SK-N-SH treated with all-trans-retinoic acid at 6 μM for 48 hours (cell line): ENCODE measurements at regions not wholly inside any gene's neighbourhood (a gene's known extent, or its start where the extent isn't known, plus 50 kb on each side); places are given as distances from the start of the nearest gene placed in this dataset.

Source experiments
- ATAC-seq: fragments of 200-7000 bp; cut with Tn5 transposase; 3 replicates; pipeline ENCODE4 v1.9.1; 2020; ENCODE audit warnings: mild to moderate bottlenecking, moderate library complexity
- ARNTL ChIP-seq: fragments of 450-650 bp; formaldehyde crosslinking; IDR thresholded peaks from 2 replicates; pipeline ENCODE4 v1.5.0; 2020; ENCODE audit warnings: low read depth, mild to moderate bottlenecking, moderate library complexity, borderline replicate concordance
- BACH2 ChIP-seq: fragments of 250-450 bp; sonication (Bioruptor Pico); IDR thresholded peaks from 2 replicates; pipeline ENCODE4 v1.9.0; 2021; ENCODE audit warnings: mild to moderate bottlenecking, borderline replicate concordance
- CSRNP3 ChIP-seq: fragments of 250-450 bp; sonication (Bioruptor Pico); IDR thresholded peaks from 2 replicates; pipeline ENCODE4 v1.5.1; 2021; ENCODE audit warnings: mild to moderate bottlenecking, moderate library complexity
- ISL1 ChIP-seq: fragments of 250-450 bp; sonication (Bioruptor Pico); IDR thresholded peaks from 2 replicates; pipeline ENCODE4 v2.1.2; 2022; ENCODE audit warnings: mild to moderate bottlenecking, moderate library complexity
- OSR1 ChIP-seq: fragments of 250-450 bp; sonication (Bioruptor Pico); IDR thresholded peaks from 2 replicates; pipeline ENCODE4 v1.8.0; 2022; ENCODE audit warnings: moderate library complexity, mild to moderate bottlenecking, inconsistent platforms
- POU6F1 ChIP-seq: fragments of 250-450 bp; sonication (Bioruptor Pico); IDR thresholded peaks from 2 replicates; pipeline ENCODE4 v1.8.0; 2021; ENCODE audit warnings: low read depth, mild to moderate bottlenecking, moderate library complexity, borderline replicate concordance
- PPARA ChIP-seq: fragments of 250-450 bp; sonication (Bioruptor Pico); IDR thresholded peaks from 2 replicates; pipeline ENCODE4 v1.5.0; 2020; ENCODE audit warnings: mild to moderate bottlenecking, borderline replicate concordance
- RARB ChIP-seq: fragments of 250-450 bp; sonication (Bioruptor Pico); IDR thresholded peaks from 2 replicates; pipeline ENCODE4 v1.8.0; 2021; ENCODE audit warnings: mild to moderate bottlenecking, moderate library complexity
- SNAI2 ChIP-seq: fragments of 250-450 bp; sonication (Bioruptor Pico); IDR thresholded peaks from 2 replicates; pipeline ENCODE4 v1.5.0; 2020; ENCODE audit warnings: mild to moderate bottlenecking, moderate library complexity
- TCF4 ChIP-seq: fragments of 250-450 bp; sonication (Bioruptor Pico); IDR thresholded peaks from 2 replicates; pipeline ENCODE4 v1.8.0; 2021; ENCODE audit warnings: mild to moderate bottlenecking, moderate library complexity, borderline replicate concordance
- TOX ChIP-seq: fragments of 250-450 bp; sonication (Bioruptor Pico); IDR thresholded peaks from 2 replicates; pipeline ENCODE4 v1.8.0; 2021; ENCODE audit warnings: mild to moderate bottlenecking, moderate library complexity, borderline replicate concordance
- ZC3H10 ChIP-seq: fragments of 250-450 bp; sonication (Bioruptor Pico); IDR thresholded peaks from 2 replicates; pipeline ENCODE4 v1.5.1; 2021; ENCODE audit warnings: mild to moderate bottlenecking, moderate library complexity
- ZFP3 ChIP-seq: fragments of 250-450 bp; sonication (Bioruptor Pico); IDR thresholded peaks from 2 replicates; pipeline ENCODE4 v1.5.0; 2020; ENCODE audit warnings: mild to moderate bottlenecking, moderate library complexity
- ZFP30 ChIP-seq: fragments of 450-650 bp; formaldehyde crosslinking; IDR thresholded peaks from 2 replicates; pipeline ENCODE4 v1.5.0; 2022; ENCODE audit warnings: mild to moderate bottlenecking, moderate library complexity
- ZNF70 ChIP-seq: fragments of 450-650 bp; formaldehyde crosslinking; IDR thresholded peaks from 2 replicates; pipeline ENCODE4 v1.5.0; 2020; ENCODE audit warnings: mild to moderate bottlenecking, moderate library complexity
- ZNF8 ChIP-seq: fragments of 450-650 bp; formaldehyde crosslinking; IDR thresholded peaks from 2 replicates; pipeline ENCODE4 v1.5.0; 2020; ENCODE audit warnings: mild to moderate bottlenecking, moderate library complexity
- TF ChIP-seq, protein P1 (sequence below): fragments of 250-450 bp; sonication (Bioruptor Pico); IDR thresholded peaks from 2 replicates; pipeline ENCODE4 v1.8.0; 2020; ENCODE audit warnings: mild to moderate bottlenecking, moderate library complexity, borderline replicate concordance
- TF ChIP-seq, protein P2 (sequence below): fragments of 250-450 bp; sonication (Bioruptor Pico); IDR thresholded peaks from 2 replicates; pipeline ENCODE4 v1.5.0; 2020; ENCODE audit warnings: mild to moderate bottlenecking, moderate library complexity

- no peak for TF ChIP-seq BACH2 (CRISPR knock-in tag)
- TF ChIP-seq OSR1 (CRISPR knock-in tag): no peak
- TF ChIP-seq, protein P1, sequence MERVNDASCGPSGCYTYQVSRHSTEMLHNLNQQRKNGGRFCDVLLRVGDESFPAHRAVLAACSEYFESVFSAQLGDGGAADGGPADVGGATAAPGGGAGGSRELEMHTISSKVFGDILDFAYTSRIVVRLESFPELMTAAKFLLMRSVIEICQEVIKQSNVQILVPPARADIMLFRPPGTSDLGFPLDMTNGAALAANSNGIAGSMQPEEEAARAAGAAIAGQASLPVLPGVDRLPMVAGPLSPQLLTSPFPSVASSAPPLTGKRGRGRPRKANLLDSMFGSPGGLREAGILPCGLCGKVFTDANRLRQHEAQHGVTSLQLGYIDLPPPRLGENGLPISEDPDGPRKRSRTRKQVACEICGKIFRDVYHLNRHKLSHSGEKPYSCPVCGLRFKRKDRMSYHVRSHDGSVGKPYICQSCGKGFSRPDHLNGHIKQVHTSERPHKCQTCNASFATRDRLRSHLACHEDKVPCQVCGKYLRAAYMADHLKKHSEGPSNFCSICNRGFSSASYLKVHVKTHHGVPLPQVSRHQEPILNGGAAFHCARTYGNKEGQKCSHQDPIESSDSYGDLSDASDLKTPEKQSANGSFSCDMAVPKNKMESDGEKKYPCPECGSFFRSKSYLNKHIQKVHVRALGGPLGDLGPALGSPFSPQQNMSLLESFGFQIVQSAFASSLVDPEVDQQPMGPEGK (CRISPR knock-in tag): no peak
- no peak for TF ChIP-seq POU6F1 (CRISPR knock-in tag)
- no peak for TF ChIP-seq ZFP3 (CRISPR knock-in tag)
- no peak for TF ChIP-seq ZNF8 (CRISPR knock-in tag)
- no peak for TF ChIP-seq TOX (CRISPR knock-in tag)
- no peak for TF ChIP-seq ZNF70 (CRISPR knock-in tag)
- TF ChIP-seq RARB (CRISPR knock-in tag): no peak
- TF ChIP-seq ZFP30 (CRISPR knock-in tag): no peak
- no peak for TF ChIP-seq ARNTL
- TF ChIP-seq ISL1 (CRISPR knock-in tag): no peak
- TF ChIP-seq, protein P2, sequence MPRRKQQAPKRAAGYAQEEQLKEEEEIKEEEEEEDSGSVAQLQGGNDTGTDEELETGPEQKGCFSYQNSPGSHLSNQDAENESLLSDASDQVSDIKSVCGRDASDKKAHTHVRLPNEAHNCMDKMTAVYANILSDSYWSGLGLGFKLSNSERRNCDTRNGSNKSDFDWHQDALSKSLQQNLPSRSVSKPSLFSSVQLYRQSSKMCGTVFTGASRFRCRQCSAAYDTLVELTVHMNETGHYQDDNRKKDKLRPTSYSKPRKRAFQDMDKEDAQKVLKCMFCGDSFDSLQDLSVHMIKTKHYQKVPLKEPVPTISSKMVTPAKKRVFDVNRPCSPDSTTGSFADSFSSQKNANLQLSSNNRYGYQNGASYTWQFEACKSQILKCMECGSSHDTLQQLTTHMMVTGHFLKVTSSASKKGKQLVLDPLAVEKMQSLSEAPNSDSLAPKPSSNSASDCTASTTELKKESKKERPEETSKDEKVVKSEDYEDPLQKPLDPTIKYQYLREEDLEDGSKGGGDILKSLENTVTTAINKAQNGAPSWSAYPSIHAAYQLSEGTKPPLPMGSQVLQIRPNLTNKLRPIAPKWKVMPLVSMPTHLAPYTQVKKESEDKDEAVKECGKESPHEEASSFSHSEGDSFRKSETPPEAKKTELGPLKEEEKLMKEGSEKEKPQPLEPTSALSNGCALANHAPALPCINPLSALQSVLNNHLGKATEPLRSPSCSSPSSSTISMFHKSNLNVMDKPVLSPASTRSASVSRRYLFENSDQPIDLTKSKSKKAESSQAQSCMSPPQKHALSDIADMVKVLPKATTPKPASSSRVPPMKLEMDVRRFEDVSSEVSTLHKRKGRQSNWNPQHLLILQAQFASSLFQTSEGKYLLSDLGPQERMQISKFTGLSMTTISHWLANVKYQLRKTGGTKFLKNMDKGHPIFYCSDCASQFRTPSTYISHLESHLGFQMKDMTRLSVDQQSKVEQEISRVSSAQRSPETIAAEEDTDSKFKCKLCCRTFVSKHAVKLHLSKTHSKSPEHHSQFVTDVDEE (CRISPR knock-in tag): no peak
- no peak for ATAC-seq
Measured at GRCh38 chr10:107437921-107438320, 273.4 kb upstream of the SORCS1 start.

- no peak for TF ChIP-seq SNAI2
- TF ChIP-seq PPARA (CRISPR knock-in tag): no peak
- TF ChIP-seq, protein P2 (CRISPR knock-in tag): no peak
- TF ChIP-seq OSR1 (CRISPR knock-in tag): no peak
- TF ChIP-seq ZNF70 (CRISPR knock-in tag): no peak
- no peak for TF ChIP-seq CSRNP3 (CRISPR knock-in tag)
- no peak for TF ChIP-seq ARNTL
- TF ChIP-seq TOX (CRISPR knock-in tag): no peak
- no peak for TF ChIP-seq ZC3H10
- TF ChIP-seq ISL1 (CRISPR knock-in tag): no peak
- no peak for TF ChIP-seq ZFP3 (CRISPR knock-in tag)
- no peak for TF ChIP-seq TCF4 (CRISPR knock-in tag)
- TF ChIP-seq POU6F1 (CRISPR knock-in tag): no peak
- TF ChIP-seq RARB (CRISPR knock-in tag): no peak
- no peak for ATAC-seq
Measured at GRCh38 chr10:107436568-107436967, 272.1 kb upstream of the SORCS1 start.
